PC-9 (cell line): ENCODE measurements at regions not wholly inside any gene's neighbourhood (a gene's known extent, or its start where the extent isn't known, plus 50 kb on each side); places are given as distances from the start of the nearest gene placed in this dataset.

Experiments
- BruUV-seq: library from RNA; stranded (reverse); fragments of 400-500 nt; replicated peaks from 2 replicates; lab custom pipeline; 2021; lab: Mats Ljungman, UMichigan
- CTCF ChIA-PET: fragments of 300-600 bp; sonication (Branson Sonifier 250); formaldehyde crosslinking; loops from one replicate; lab custom pipeline; 2022; ENCODE audit warnings: antibody characterized with exemption; lab: Charles Lee
- POLR2A ChIA-PET: fragments of 300-600 bp; sonication (Branson Sonifier 250); formaldehyde crosslinking; loops from one replicate; lab custom pipeline; 2022; ENCODE audit warnings: antibody characterized with exemption; ENCODE audit not compliant: unreplicated experiment; lab: Charles Lee
- DNase-seq, 2 experiments: peaks; one replicate each; pipeline versions ENCODE4 v3.0.0 to v3.0.0-alpha.2; 2015 to 2022; ENCODE audit warnings: mixed read lengths in 1 of 2
- H2AFZ ChIP-seq: fragments of 200-600 bp; sonication (generic); 2 replicates; pipeline ENCODE4 v1.8.1; 2017; ENCODE audit warnings: antibody characterized with exemption
- H3F3A ChIP-seq: fragments of 200-600 bp; sonication (generic); 2 replicates; pipeline ENCODE4 v1.8.1; 2017; ENCODE audit warnings: antibody characterized with exemption, mild to moderate bottlenecking, low read depth; ENCODE audit not compliant: insufficient read depth
- H3K27ac ChIP-seq: fragments of 200-600 bp; sonication (generic); 2 replicates; pipeline ENCODE4 v1.6.1; 2016; ENCODE audit warnings: mixed run types
- H3K27me3 ChIP-seq: fragments of 200-600 bp; sonication (generic); 2 replicates; pipeline ENCODE4 v1.6.1; 2016; ENCODE audit warnings: low read depth, mixed run types; ENCODE audit not compliant: insufficient read depth
- H3K36me3 ChIP-seq: fragments of 200-600 bp; sonication (generic); 2 replicates; pipeline ENCODE4 v1.6.1; 2016; ENCODE audit warnings: low read depth, mixed run types
- H3K4me1 ChIP-seq: fragments of 200-600 bp; sonication (generic); replicated peaks from 2 replicates; pipeline ENCODE4 v1.6.1; 2016; ENCODE audit warnings: mixed run types; ENCODE audit not compliant: insufficient read depth
- H3K4me2 ChIP-seq: fragments of 200-600 bp; sonication (generic); 2 replicates; pipeline ENCODE4 v1.6.1; 2017; ENCODE audit warnings: mixed run types
- H3K4me3 ChIP-seq: fragments of 200-600 bp; sonication (generic); 2 replicates; pipeline ENCODE4 v1.6.1; 2016; ENCODE audit warnings: mixed run types
- H3K79me2 ChIP-seq: fragments of 200-600 bp; sonication (generic); 2 replicates; pipeline ENCODE4 v1.6.1; 2017; ENCODE audit warnings: low read depth, mixed run types
- H3K9me2 ChIP-seq: fragments of 200-600 bp; sonication (generic); 2 replicates; pipeline ENCODE4 v1.8.1; 2017; ENCODE audit warnings: mild to moderate bottlenecking; ENCODE audit not compliant: insufficient read depth
- H3K9me3 ChIP-seq: fragments of 200-600 bp; sonication (generic); 2 replicates; pipeline ENCODE4 v1.8.1; 2016; ENCODE audit warnings: low read depth; ENCODE audit not compliant: insufficient read depth
- H4K20me1 ChIP-seq: fragments of 200-600 bp; sonication (generic); 2 replicates; pipeline ENCODE4 v1.8.1; 2017; ENCODE audit not compliant: insufficient read depth
- CTCF ChIP-seq: fragments of 200-600 bp; sonication (generic); conservative IDR thresholded peaks from 2 replicates; pipeline ENCODE4 v1.6.1; 2017; ENCODE audit warnings: mixed run types, antibody characterized with exemption, mild to moderate bottlenecking, moderate library complexity
- EZH2 ChIP-seq: fragments of 200-600 bp; sonication (generic); IDR thresholded peaks from 2 replicates; pipeline ENCODE4 v1.8.0; 2017; ENCODE audit warnings: antibody characterized with exemption, low read depth
- intact Hi-C: fragments of 100-400 bp; cut with micrococcal nuclease; formaldehyde crosslinking; loops from one replicate; pipeline ENCODE4 v1.10.0; 2022; ENCODE audit not compliant: unreplicated experiment

GRCh38 chr14:105864651-105865265 is 338.4 kb downstream of the TMEM121 start:
- intact Hi-C loops, result no loop called here
- no peak for DNase-seq
- no peak for TF ChIP-seq EZH2
- TF ChIP-seq CTCF, result no peak
- no TSS peak for BruUV-seq
- Histone ChIP-seq H3F3A (no peaks in the 10 kb centered on the region), H3K4me2 (no peak overlapping the region), H3K9me3 (no peaks in the 10 kb centered on the region), H2AFZ (no peak overlapping the region), H3K27ac (no peak overlapping the region), H3K4me3 (no peak overlapping the region), H3K36me3 (no peaks in the 10 kb centered on the region), H4K20me1 (no peaks in the 10 kb centered on the region), H3K4me1 (no peaks in the 10 kb centered on the region), H3K27me3 (peaks cover 84% of the 10 kb centered on the region), H3K9me2 (no peaks in the 10 kb centered on the region), H3K79me2 (no peaks in the 10 kb centered on the region)
- CTCF ChIA-PET, result no interaction called here
- POLR2A ChIA-PET, result no interaction called here

GRCh38 chr14:105865266-105865903 is 339.0 kb downstream of the TMEM121 start:
- H3K4me2 ChIP-seq, result no peak overlapping the region
- DNase-seq, result no peak
- TF ChIP-seq CTCF, result no peak
- TF ChIP-seq EZH2, result no peak
- no peak overlapping the region for H2AFZ ChIP-seq
- H3K27ac ChIP-seq, result no peak overlapping the region
- H3K36me3 ChIP-seq, result no peaks in the 10 kb centered on the region
- H3K79me2 ChIP-seq, result no peaks in the 10 kb centered on the region
- H3K27me3 ChIP-seq, result peaks cover 80% of the 10 kb centered on the region
- intact Hi-C loops, result no loop called here
- ChIA-PET POLR2A (no interaction called here), CTCF (no interaction called here)
- H3K4me3 ChIP-seq, result no peak overlapping the region
- H3F3A ChIP-seq, result no peaks in the 10 kb centered on the region
- no peaks in the 10 kb centered on the region for H4K20me1 ChIP-seq
- H3K4me1 ChIP-seq, result no peaks in the 10 kb centered on the region
- no peaks in the 10 kb centered on the region for H3K9me2 ChIP-seq
- H3K9me3 ChIP-seq, result no peaks in the 10 kb centered on the region
- BruUV-seq, result no TSS peak

GRCh38 chr14:105865904-105866840 is 339.8 kb downstream of the TMEM121 start:
- TF ChIP-seq EZH2, result no peak
- no peak for TF ChIP-seq CTCF
- H2AFZ ChIP-seq, result no peak overlapping the region
- no peak overlapping the region for H3K4me3 ChIP-seq
- no peaks in the 10 kb centered on the region for H3F3A ChIP-seq
- no peaks in the 10 kb centered on the region for H4K20me1 ChIP-seq
- no TSS peak for BruUV-seq
- H3K4me2 ChIP-seq, result no peak overlapping the region
- DNase-seq, result no peak
- intact Hi-C loops, result no loop called here
- POLR2A ChIA-PET, result no interaction called here
- no peaks in the 10 kb centered on the region for H3K9me3 ChIP-seq
- H3K79me2 ChIP-seq, result no peaks in the 10 kb centered on the region
- peaks cover 72% of the 10 kb centered on the region for H3K27me3 ChIP-seq
- no peaks in the 10 kb centered on the region for H3K36me3 ChIP-seq
- no peaks in the 10 kb centered on the region for H3K4me1 ChIP-seq
- no peaks in the 10 kb centered on the region for H3K9me2 ChIP-seq
- CTCF ChIA-PET, result no interaction called here
- H3K27ac ChIP-seq, result no peak overlapping the region
